ENCODE measurements at regions not wholly inside any gene's neighbourhood (a gene's known extent, or its start where the extent isn't known, plus 50 kb on each side); places are given as distances from the start of the nearest gene placed in this dataset.

- DNase-seq, result no peak
These were observed 73.7 kb upstream of the NPAS1 start for GRCh38 chr19:46945694-46946489.

- DNase-seq, result no peak
These were observed 72.9 kb upstream of the NPAS1 start for GRCh38 chr19:46946611-46947238.

GRCh38 chr19:46947866-46948265, 71.8 kb upstream of the NPAS1 start:
- DNase-seq, result no peak

DNA sequence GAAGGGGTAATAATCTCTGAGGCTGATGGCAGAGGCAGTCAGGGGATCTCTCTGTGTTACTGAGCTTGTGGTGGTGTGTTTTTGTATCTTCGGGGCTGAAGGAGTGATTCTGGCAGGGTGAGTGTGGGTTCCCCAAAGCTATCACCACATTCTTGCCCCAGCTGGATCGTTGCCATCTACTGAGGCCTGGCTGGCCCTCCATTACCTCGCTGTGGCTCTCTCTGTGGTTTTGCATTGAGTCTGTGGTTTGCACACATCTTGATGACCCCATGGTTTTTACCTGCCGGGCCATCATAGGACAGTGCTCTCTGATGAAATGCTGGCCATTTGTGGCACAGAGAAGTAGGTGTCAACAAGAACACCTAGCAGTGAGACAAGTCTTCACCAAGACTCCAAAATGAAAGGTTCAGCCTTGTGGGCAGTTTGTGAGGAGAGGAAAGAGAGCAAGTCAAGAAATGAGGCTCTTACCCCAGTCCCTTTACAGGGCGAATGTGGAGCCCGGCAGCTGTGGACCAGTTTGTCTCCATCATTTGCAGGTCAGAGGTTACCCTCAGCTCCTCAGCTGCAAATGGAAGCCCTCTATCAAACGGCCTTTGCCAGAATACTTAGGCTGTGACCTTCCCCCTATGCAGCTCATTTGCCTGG, 69.0 kb upstream of the NPAS1 start:
- no peak for DNase-seq

DNA sequence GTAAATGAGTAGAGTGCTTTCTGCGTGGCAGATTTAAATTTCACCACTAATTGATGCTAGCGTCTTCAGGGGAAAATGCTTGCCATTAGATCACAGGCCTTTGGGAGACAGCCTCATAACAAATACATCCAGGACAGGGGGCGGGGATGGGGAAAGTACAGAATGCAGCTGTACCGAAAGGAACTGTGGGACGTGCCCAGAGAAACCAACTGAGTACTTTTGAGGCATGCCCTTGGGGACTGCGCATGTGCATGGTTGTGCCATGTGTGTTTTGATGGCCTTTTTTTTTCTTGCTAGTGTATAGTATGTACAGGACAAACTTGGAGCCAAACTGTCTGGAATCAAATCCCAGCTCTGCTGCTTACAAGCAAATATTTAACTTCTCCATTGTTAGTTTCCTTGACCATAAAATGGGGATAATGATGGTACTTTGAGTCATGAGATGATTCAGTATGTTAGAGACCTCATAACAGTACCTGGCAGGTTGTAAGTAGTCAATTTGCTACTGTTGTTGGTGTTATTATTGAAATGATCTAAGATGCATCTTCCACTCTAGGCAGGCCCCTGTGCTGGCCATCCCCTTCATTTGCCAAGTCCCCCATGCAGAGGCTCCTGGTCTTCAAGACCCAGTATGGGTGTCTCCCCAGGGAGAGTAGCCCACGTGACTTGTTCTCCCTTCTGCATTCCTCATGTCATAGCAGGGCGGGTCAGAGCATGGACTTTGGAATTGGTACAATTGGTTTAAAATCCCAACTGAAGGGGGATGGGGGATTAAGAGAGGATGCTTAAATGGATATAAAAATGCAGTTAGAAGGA, 68.3 kb upstream of the NPAS1 start:
- no peak for DNase-seq

GRCh38 chr19:46952874-46953273, 66.8 kb upstream of the NPAS1 start:
- no peak for DNase-seq

GRCh38 chr19:46953955-46954501, 65.6 kb upstream of the NPAS1 start:
- no peak for DNase-seq

DNA sequence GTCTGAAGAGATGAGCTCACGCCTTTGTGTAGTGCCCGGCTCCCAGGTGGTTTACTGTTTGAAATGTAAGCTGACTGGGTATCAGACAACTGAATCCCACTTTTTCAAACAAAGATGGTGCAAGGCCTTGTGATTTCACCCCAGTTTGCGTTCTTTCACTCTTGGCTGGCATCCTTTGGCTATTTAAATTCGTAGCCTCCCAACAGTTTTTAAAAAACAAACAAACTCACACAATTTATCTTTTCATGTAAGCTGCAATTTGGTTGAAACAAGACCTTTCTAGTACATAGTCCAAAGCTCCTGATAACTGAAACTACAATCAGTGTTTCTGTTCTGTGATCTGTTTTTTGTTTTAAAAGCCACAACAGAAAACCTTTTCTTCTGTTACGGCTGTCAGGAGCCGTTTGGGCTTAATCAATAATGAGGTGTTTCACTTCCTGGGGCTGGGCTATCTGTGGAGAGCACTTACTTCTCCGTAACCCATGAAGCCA, 65.1 kb upstream of the NPAS1 start:
- DNase-seq, result no peak

DNA sequence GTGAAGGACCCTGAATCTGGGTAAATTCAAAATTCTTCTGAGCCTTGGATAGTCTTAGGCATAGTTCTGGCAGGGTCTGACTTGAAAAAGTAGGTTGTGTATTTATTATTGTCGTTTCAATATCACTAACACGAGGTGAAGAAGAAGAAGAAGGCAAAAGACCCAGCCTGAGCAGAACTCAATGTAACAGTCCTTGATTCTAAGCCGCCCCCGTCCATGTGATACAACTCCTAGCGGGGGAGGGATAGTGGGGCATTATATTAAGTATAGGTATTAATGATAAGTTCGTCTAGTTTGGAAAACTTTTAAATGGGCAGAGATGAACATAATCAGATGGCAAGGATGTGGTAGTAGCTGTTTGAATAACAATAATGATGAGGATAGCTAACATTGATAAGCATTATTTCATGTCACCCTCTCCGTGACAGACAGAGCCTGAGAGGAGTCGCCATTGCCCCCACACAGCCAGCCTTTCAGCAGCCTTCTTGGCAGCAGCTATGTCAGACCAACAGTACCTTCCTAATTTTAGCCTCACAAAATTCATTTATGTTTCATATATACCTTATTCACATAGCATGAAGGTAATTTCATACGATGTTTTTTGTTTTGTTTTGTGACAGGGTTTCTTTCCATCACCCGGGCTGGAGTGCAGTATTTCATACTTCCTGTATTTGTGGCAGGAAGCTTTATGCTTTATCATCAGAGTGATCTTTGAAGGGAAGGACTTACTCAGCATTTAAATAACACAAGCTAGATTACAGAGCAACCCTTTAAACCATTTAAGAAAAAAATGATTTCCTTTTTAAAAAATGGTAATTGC, 64.4 kb upstream of the NPAS1 start:
- peak in 4 of 6 experiments; percentile 2 to 53 (median 42) for DNase-seq

- DNase-seq, result no peak
These were observed 63.7 kb upstream of the NPAS1 start for GRCh38 chr19:46955813-46956371.

DNA sequence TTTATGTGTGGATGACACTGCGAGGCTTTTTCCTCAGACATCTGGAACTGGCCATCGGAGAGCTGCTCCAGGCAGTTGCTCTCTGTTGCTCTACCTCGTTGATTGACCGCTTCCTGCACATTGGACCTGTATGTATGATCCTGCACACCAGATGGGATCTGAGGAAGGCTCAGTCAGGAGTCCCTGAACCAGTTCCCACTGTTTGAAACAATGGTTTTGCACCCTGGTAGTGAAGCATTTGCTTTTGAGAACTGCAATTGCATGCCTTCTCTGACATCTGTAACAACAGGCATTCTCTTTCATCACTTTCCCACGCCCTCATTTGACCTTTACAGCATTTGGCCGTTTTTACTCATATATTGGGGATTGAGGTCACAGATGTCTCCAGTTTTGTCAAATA, 61.1 kb upstream of the NPAS1 start:
- DNase-seq, result no peak

DNA sequence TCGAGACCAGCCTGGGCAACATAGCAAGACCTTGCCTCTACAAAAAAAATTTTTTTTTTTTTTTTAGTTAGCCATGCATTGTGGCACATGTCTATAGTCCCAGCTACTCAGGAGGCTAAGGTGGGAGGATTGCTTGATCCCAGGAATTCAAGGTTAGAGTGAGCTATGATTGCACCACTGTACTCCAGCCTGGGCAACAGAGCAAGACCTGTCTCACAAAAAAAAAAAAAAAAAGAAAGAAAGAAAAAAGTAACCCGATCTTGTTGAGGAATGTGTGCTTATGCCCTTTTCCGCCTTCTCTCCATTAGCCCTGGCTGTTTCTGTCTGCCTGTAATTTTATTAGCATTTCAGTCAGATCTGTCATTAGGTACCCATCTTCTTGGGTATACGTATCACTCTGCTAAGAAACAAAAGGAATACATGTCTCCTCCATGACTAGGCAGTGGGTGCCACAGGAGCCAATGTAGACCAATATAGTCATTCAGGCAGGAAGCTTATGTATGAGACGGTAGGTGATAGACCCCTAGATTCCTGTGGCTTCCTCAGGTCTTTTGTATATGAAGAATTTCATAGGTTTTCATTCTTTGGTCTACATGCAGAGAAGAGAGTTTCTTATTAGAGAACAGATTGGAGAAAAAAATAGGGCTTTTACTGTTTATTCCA, 59.6 kb upstream of the NPAS1 start:
- DNase-seq, result no peak

DNA sequence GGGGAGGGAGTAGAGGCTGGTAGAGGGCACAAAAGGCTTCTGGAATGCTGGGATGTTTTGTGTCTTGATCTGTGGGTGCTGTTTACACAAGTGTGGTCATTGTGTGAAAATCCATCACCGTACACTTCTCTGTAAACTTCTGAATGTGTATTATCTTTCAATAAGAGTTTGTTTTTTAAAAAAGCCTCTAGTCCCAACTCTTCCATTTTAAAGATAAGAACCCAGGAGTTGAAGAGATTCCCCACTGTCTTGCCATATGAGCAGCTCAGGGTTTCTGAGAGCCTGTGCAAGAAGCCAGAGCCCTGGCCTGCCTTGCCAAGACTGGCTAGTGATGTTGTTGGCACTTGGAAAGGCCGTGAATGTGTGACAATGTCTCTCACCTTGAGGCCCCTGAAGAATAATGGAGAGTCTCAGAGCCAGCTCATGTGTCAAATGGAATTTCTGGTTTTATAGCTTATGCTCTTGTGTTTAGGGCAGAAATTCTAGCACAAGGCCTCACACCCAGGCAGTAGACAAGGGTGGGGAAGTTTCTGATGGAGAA, 57.5 kb upstream of the NPAS1 start:
- no peak for DNase-seq

GRCh38 chr19:46963093-46963734, 56.4 kb upstream of the NPAS1 start:
- DNase-seq, result no peak

- DNase-seq, result no peak
These were observed 52.0 kb upstream of the NPAS1 start for GRCh38 chr19:46967578-46968032.
